GM08714 (cell line): ENCODE measurements at regions not wholly inside any gene's neighbourhood (a gene's known extent, or its start where the extent isn't known, plus 50 kb on each side); places are given as distances from the start of the nearest gene placed in this dataset.

Experiments
- H3K4me3 ChIP-seq: fragments of 200-500 bp; sonication (Bioruptor generic); 2 replicates; pipeline ENCODE4 v1.5.1; 2014; ENCODE audit warnings: mild to moderate bottlenecking, low read length, inconsistent platforms
- ZNF274 ChIP-seq: IDR thresholded peaks from 2 replicates; pipeline ENCODE4 v1.6.1; 2012; ENCODE audit warnings: mild to moderate bottlenecking, low read depth, low read length

GRCh38 chr13:39803156-39803555 is 147.7 kb downstream of the COG6 start:
- H3K4me3 ChIP-seq = no peak overlapping the region
- TF ChIP-seq ZNF274 = no peak

- no peak for TF ChIP-seq ZNF274
- no peak overlapping the region for H3K4me3 ChIP-seq
Observed at GRCh38 chr13:39803851-39804250, 148.4 kb downstream of the COG6 start.

- no peak for TF ChIP-seq ZNF274
- no peak overlapping the region for H3K4me3 ChIP-seq
Observed at GRCh38 chr13:39804332-39805210, 149.1 kb downstream of the COG6 start.

DNA sequence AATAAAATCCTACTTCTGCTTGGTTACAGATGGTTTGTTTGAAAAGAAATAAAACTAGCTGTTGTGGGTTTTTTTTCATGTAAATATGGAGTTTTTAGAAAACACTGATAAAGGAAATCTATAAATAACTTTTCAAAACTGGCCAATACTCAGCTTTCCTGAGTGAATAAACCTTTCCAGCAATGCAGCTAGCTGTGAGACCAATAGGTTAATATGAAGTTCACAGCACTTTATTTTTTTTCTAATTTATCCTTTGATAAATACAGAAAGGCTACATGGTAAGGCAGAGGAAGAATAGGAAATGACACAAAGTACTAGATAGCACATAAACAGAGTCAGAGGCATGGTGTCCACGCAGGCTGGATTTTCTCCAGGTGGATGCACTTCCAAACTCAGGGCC is 154.0 kb downstream of the COG6 start:
- no peak for TF ChIP-seq ZNF274
- H3K4me3 ChIP-seq = no peak overlapping the region

GRCh38 chr13:39810091-39810877 is 154.8 kb downstream of the COG6 start:
- TF ChIP-seq ZNF274 = no peak
- H3K4me3 ChIP-seq = no peak overlapping the region

DNA sequence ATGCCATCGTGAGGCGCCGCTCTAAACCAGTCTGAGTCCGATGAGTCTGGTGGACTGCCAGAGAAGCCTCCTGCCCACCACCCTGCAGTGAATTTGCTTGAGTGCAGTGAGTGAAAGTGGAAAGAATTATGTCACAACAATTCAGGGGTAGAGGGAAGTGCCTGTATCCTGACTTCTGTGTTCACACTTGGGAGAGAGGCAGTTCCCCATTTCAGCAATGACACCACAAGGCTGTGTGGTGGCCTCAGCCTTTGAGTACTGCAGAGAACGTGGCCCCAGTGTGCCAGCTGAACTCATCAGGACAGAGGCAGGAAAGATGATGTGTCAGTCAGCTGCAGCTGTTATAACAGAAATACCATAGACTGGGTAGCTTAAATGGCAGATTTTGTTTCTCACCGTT is 155.6 kb downstream of the COG6 start:
- no peak for TF ChIP-seq ZNF274
- no peak overlapping the region for H3K4me3 ChIP-seq

DNA sequence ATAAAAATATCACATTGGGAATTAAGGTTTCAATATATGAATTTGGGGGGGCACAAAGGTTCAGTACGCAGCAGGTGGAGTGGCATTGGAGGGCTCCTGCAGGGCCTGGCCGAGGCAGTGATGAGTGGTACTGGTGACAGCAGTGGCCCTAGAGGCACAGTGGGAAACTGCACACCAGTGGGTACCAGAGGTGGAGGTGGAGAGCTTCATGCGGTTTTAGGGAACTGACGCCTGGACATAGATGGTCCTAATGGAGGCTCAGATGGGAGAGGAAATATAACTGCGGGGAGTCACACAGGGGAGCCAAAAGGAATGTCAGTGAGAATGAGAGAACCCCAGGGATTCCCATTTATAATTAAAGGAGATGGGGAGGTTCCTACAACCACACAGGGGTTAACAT is 156.2 kb downstream of the COG6 start:
- H3K4me3 ChIP-seq = no peak overlapping the region
- TF ChIP-seq ZNF274 = no peak

- TF ChIP-seq ZNF274 = no peak
- H3K4me3 ChIP-seq = no peak overlapping the region
Observed at GRCh38 chr13:39815345-39816111, 160.1 kb downstream of the COG6 start.

- no peak for TF ChIP-seq ZNF274
- no peak overlapping the region for H3K4me3 ChIP-seq
Observed at GRCh38 chr13:39816936-39817335, 161.5 kb downstream of the COG6 start.

- no peak for TF ChIP-seq ZNF274
- H3K4me3 ChIP-seq = no peak overlapping the region
Observed at GRCh38 chr13:39818953-39819352, 163.5 kb downstream of the COG6 start.

- H3K4me3 ChIP-seq = no peak overlapping the region
- TF ChIP-seq ZNF274 = no peak
Observed at GRCh38 chr13:39820606-39821005, 165.1 kb downstream of the COG6 start.

DNA sequence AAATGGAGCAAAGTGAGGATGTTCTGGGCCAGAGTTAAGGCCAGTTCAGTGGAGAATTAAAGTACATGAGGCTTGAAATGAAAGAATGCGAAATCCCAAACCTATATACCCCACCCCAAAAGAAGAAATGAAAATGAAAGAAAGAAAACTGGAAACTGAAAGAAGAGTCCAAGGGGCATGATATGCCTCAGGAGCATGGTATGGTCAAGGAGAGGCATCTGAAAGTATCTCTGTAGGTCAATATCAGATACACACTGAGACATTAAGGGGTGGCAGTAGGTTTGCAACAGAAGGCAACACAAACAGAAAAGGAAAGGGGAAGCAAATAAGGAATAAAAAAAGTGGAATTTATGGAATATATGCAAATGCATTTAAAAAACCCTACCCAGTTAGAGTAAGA is 166.5 kb downstream of the COG6 start:
- no peak overlapping the region for H3K4me3 ChIP-seq
- no peak for TF ChIP-seq ZNF274

DNA sequence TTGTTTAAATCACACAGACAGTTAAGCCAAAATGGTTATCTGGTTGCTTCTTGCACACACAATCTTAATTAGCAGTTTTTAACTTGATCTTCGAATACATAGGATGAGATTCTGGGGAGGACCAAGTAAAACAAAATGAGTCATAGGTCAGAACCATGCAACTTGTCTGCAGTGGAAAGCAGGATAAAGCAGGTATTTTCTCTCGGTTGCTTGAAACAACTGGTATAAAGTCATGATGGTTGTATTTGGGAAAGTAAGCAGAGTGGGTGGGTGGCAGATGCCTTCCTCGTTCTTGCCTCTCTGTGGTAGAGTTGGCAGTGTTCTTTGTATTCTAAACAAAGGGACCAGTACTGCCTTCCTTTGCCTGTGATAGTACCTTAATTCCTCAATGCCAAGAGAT is 167.0 kb downstream of the COG6 start:
- no peak overlapping the region for H3K4me3 ChIP-seq
- no peak for TF ChIP-seq ZNF274

DNA sequence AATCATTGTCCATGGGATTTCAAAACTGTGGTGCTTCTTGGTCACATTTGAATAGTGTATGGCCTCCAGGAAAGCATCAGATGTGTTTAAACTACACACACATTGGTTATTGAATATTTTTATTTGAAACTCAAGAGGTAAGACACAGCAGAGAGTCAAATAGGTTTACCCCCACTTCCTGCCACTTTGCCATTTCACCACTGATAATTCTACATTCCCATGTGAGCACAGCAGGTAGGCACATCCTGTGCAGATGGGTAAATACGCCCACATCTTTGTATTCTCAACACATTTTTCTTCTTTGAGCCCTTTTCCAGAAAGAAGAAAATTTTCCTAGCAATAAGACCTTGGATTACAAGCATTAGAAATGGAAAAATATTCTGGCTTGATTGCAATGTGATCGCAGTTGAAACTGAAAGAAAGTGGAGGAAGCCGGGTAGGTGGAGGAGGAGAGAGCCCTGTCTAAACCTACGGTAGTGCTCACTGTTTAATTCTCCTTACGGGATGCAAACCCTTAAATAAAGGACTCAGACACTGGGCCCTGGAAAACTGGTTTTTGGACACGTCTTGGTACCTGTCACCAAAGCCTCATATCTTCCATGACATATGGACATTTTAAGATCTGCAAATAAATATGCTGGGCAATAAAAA is 167.7 kb downstream of the COG6 start:
- no peak overlapping the region for H3K4me3 ChIP-seq
- no peak for TF ChIP-seq ZNF274
